Left ventricle myocardium inferior (tissue), 1 donor: ENCODE measurements at regions not wholly inside any gene's neighbourhood (a gene's known extent, or its start where the extent isn't known, plus 50 kb on each side); places are given as distances from the start of the nearest gene placed in this dataset.
"Not testable (repeated sequence)": the region's sequence is repeated elsewhere in the genome, so short reads cannot be mapped to it uniquely, and the experiment has no call there.

Experiments used
- DNase-seq: peaks from one replicate; pipeline ENCODE4 v3.0.0-alpha.2; 2020
- H3K27ac ChIP-seq: fragments of 200-600 bp; replicated peaks from 2 replicates; pipeline ENCODE4 v1.8.0; 2021
- H3K27me3 ChIP-seq: fragments of 200-600 bp; 2 replicates; pipeline ENCODE4 v1.8.0; 2021; ENCODE audit warnings: low read depth
- H3K36me3 ChIP-seq: fragments of 200-600 bp; 2 replicates; pipeline ENCODE4 v1.8.0; 2021
- H3K4me1 ChIP-seq: fragments of 200-600 bp; 2 replicates; pipeline ENCODE4 v1.8.0; 2021
- H3K4me3 ChIP-seq: fragments of 200-600 bp; 2 replicates; pipeline ENCODE4 v1.8.0; 2021; ENCODE audit warnings: mild to moderate bottlenecking, moderate library complexity
- H3K9me3 ChIP-seq: fragments of 200-600 bp; replicated peaks from 2 replicates; pipeline ENCODE4 v1.8.0; 2021
- CTCF ChIP-seq: fragments of 200-600 bp; IDR thresholded peaks from 2 replicates; pipeline ENCODE4 v1.8.0; 2021; ENCODE audit warnings: antibody characterized with exemption, mild to moderate bottlenecking, borderline replicate concordance
- intact Hi-C: fragments of 100-400 bp; cut with micrococcal nuclease; formaldehyde crosslinking; loops from one replicate; pipeline ENCODE4 v1.11.0; 2022
- donor health status: DM: no; HTN: yes; CAD: no; lungs with severe emphysema.

- intact Hi-C loops: no loop called here
- Histone ChIP-seq H3K27me3 (no peaks in the 10 kb centered on the region), H3K4me1 (no peaks in the 10 kb centered on the region), H3K27ac (no peak overlapping the region), H3K9me3 (no peaks in the 10 kb centered on the region), H3K4me3 (no peak overlapping the region), H3K36me3 (no peaks in the 10 kb centered on the region)
- TF ChIP-seq CTCF: peak; percentile 27
- DNase-seq: no peak
These were observed 385.4 kb upstream of the PRR20A start for GRCh38 chr13:56755181-56755935.

- H3K27ac ChIP-seq, H3K36me3 ChIP-seq: not testable (repeated sequence)
- peaks cover 46% of the 10 kb centered on the region for H3K9me3 ChIP-seq
These were observed 377.4 kb upstream of the PRR20A start for GRCh38 chr13:56763333-56763732.

GRCh38 chr13:56773148-56773547, 367.6 kb upstream of the PRR20A start:
- Histone ChIP-seq H3K27me3 (no peaks in the 10 kb centered on the region), H3K36me3 (no peaks in the 10 kb centered on the region), H3K27ac (no peak overlapping the region), H3K4me1 (no peaks in the 10 kb centered on the region), H3K4me3 (no peak overlapping the region), H3K9me3 (peaks cover 5% of the 10 kb centered on the region)
- intact Hi-C loops: no loop called here
- DNase-seq: no peak
- no peak for TF ChIP-seq CTCF

More at GRCh38 chr13:56763333-56763732, 377.4 kb upstream of the PRR20A start:
- H3K27me3 ChIP-seq, H3K4me1 ChIP-seq, DNase-seq, H3K4me3 ChIP-seq, intact Hi-C loops: not testable (repeated sequence)

DNA sequence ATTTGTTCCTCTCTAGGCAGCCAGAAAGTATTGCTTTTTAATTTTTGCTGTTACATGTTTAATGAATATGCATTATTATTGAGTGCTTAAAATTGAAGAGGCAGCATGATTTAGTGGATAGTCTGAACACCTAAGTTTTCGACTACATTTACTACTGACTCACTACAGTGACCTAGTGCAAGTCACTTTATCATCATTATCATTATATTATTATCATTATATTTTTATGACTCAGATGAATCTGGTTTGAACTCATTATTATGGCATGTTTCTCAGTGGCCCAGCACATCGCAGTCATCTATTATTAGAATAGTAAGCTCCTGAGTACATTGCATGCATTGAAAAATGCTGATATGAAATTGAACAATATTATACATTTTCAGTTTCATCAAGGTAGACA, 351.2 kb upstream of the PRR20A start:
- Histone ChIP-seq H3K27me3 (no peaks in the 10 kb centered on the region), H3K27ac (no peak overlapping the region), H3K4me3 (no peak overlapping the region), H3K4me1 (no peaks in the 10 kb centered on the region), H3K36me3 (no peaks in the 10 kb centered on the region), H3K9me3 (peaks cover 5% of the 10 kb centered on the region)
- intact Hi-C loops: no loop called here
- DNase-seq: no peak
- TF ChIP-seq CTCF: no peak

- no peak for DNase-seq
- Histone ChIP-seq H3K27ac (no peak overlapping the region), H3K9me3 (peaks cover 9% of the 10 kb centered on the region), H3K4me3 (no peak overlapping the region), H3K27me3 (no peaks in the 10 kb centered on the region), H3K36me3 (no peaks in the 10 kb centered on the region), H3K4me1 (no peaks in the 10 kb centered on the region)
- TF ChIP-seq CTCF: no peak
- intact Hi-C loops: no loop called here
These were observed 303.6 kb upstream of the PRR20A start for GRCh38 chr13:56837161-56837560.

- no peaks in the 10 kb centered on the region for H3K27me3 ChIP-seq
- H3K4me1 ChIP-seq: no peaks in the 10 kb centered on the region
- no peak for TF ChIP-seq CTCF
- no peak overlapping the region for H3K4me3 ChIP-seq
- DNase-seq: no peak
- no peaks in the 10 kb centered on the region for H3K36me3 ChIP-seq
- intact Hi-C loops: no loop called here
- no peak overlapping the region for H3K27ac ChIP-seq
- H3K9me3 ChIP-seq: no peaks in the 10 kb centered on the region
These were observed 289.9 kb upstream of the PRR20A start for GRCh38 chr13:56850852-56851251.
